ENCODE measurements at regions not wholly inside any gene's neighbourhood (a gene's known extent, or its start where the extent isn't known, plus 50 kb on each side); places are given as distances from the start of the nearest gene placed in this dataset.

GRCh38 chr16:75854152-75854551 is 127.9 kb upstream of the CPHXL start:
- no peak overlapping the region for H3K4me3 ChIP-seq (ENCODE audit: low read depth, low read length)
- TF ChIP-seq CTCF (IDR thresholded peaks at IDR 0.05; ENCODE audit: low read depth, low read length), result no peak
- ChIA-PET POLR2A (no interaction called here), CTCF (no interaction called here)
- no peaks in the 10 kb centered on the region for H3K9me3 ChIP-seq (ENCODE audit: control insufficient read depth, insufficient read depth, low read length)
- no peak for DNase-seq (ENCODE audit: low read depth, low spot score)
- no peak overlapping the region for H3K27ac ChIP-seq (ENCODE audit: low read depth, low read length)
- H3K27me3 ChIP-seq (ENCODE audit: control insufficient read depth, insufficient read depth, low read length), result no peaks in the 10 kb centered on the region

- TF ChIP-seq CTCF (IDR thresholded peaks at IDR 0.05; ENCODE audit: low read depth, low read length), result no peak
- DNase-seq (ENCODE audit: low read depth, low spot score), result no peak
- Histone ChIP-seq H3K27ac (ENCODE audit: low read depth, low read length) (no peak overlapping the region), H3K27me3 (ENCODE audit: control insufficient read depth, insufficient read depth, low read length) (no peaks in the 10 kb centered on the region), H3K4me3 (ENCODE audit: low read depth, low read length) (no peak overlapping the region), H3K9me3 (ENCODE audit: control insufficient read depth, insufficient read depth, low read length) (no peaks in the 10 kb centered on the region)
- ChIA-PET POLR2A (interaction anchor here (0.5 kb wide), 1 partner anchor 12 kb away, joined by 8 read pairs; no protein-coding TSS in a partner anchor), CTCF (no interaction called here)
Measured at GRCh38 chr16:75860326-75861053, 134.2 kb upstream of the CPHXL start.

- H3K27me3 ChIP-seq (ENCODE audit: control insufficient read depth, insufficient read depth, low read length), result no peaks in the 10 kb centered on the region
- H3K9me3 ChIP-seq (ENCODE audit: control insufficient read depth, insufficient read depth, low read length), result no peaks in the 10 kb centered on the region
- ChIA-PET POLR2A (no interaction called here), CTCF (interaction anchor here (0.5 kb wide), 1 partner anchor 1303 kb away, joined by 3 read pairs; no protein-coding TSS in a partner anchor)
- no peak for DNase-seq (ENCODE audit: low read depth, low spot score)
- no peak overlapping the region for H3K27ac ChIP-seq (ENCODE audit: low read depth, low read length)
- H3K4me3 ChIP-seq (ENCODE audit: low read depth, low read length), result no peak overlapping the region
- TF ChIP-seq CTCF (IDR thresholded peaks at IDR 0.05; ENCODE audit: low read depth, low read length), result no peak
Measured at GRCh38 chr16:75861311-75862097, 135.2 kb upstream of the CPHXL start.

GRCh38 chr16:75862098-75862386 is 135.8 kb upstream of the CPHXL start:
- no peak for DNase-seq (ENCODE audit: low read depth, low spot score)
- POLR2A ChIA-PET, result no interaction called here
- H3K4me3 ChIP-seq (ENCODE audit: low read depth, low read length), result no peak overlapping the region
- H3K9me3 ChIP-seq (ENCODE audit: control insufficient read depth, insufficient read depth, low read length), result no peaks in the 10 kb centered on the region
- CTCF ChIA-PET, result no interaction called here
- no peaks in the 10 kb centered on the region for H3K27me3 ChIP-seq (ENCODE audit: control insufficient read depth, insufficient read depth, low read length)
- TF ChIP-seq CTCF (IDR thresholded peaks at IDR 0.05; ENCODE audit: low read depth, low read length), result no peak
- no peak overlapping the region for H3K27ac ChIP-seq (ENCODE audit: low read depth, low read length)

DNA sequence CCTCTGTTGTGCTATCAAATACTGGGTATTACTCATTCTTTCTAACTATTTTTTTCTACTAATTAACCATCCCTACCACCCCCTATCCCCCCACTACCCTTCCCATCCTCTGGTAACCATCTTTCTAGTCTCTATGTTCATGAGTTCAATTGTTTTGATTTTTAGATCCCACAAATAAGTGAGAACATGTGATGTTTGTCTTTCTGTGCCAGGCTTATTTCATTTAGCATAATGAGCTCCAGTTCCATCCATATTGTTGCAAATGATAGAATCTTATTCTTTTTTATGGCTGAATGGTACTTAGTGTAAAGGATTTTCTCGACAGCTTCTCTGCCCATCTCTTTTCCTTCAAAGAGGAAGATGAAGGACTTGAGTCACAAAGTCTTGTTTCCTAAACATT is 138.0 kb upstream of the CPHXL start:
- CTCF ChIA-PET, result no interaction called here
- no peak for DNase-seq (ENCODE audit: low read depth, low spot score)

More for the DNA sequence above, 138.0 kb upstream of the CPHXL start:
- H3K9me3 ChIP-seq (ENCODE audit: control insufficient read depth, insufficient read depth, low read length), result no peaks in the 10 kb centered on the region
- H3K27ac ChIP-seq (ENCODE audit: low read depth, low read length), result no peak overlapping the region
- TF ChIP-seq CTCF (IDR thresholded peaks at IDR 0.05; ENCODE audit: low read depth, low read length), result no peak
- H3K27me3 ChIP-seq (ENCODE audit: control insufficient read depth, insufficient read depth, low read length), result no peaks in the 10 kb centered on the region
- POLR2A ChIA-PET, result no interaction called here
- H3K4me3 ChIP-seq (ENCODE audit: low read depth, low read length), result no peak overlapping the region

All from AG04450 (cell line).